ENCODE measurements at regions not wholly inside any gene's neighbourhood (a gene's known extent, or its start where the extent isn't known, plus 50 kb on each side); places are given as distances from the start of the nearest gene placed in this dataset.

DNA sequence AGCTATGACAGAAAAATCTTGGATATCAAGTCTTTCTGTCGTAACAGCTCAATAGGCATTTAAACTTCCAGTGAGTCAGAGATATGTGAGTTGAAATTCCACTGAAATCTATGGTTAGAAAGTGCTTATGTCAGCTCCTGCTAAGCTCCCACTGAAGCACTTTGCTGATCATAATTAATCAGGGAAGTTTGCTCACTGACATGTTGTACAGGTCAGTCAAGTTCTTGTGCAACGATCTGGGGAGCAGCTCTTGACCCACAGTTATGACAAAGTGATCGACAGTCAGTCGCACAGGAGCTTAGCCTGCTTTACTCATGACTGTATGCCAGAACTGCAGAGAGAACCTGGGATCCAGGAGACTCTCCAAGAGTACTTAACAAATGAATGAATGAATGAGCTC lies 453.5 kb downstream of the SOX2 start:
- H3K9ac ChIP-seq (replicated peaks; ENCODE audit: extremely low read depth, insufficient read depth, low read length), result no peak overlapping the region
- no peak overlapping the region for H3K4me3 ChIP-seq (replicated peaks in 1 of 3; ENCODE audit: insufficient read depth in 1 of 3, low read depth in 1 of 3, low read length in 3 of 3)
- no peaks in the 10 kb centered on the region for H4K20me1 ChIP-seq (replicated peaks; ENCODE audit: control insufficient read depth, extremely low read depth, insufficient read depth, low read length)
- POLR2A ChIA-PET, result no interaction called here
- H3K27ac ChIP-seq (ENCODE audit: insufficient read depth, low read depth, low read length), result no peak overlapping the region
- FAIRE-seq, result no peak
- DNase-seq (ENCODE audit: low read depth, low spot score), result no peak
- no TSS peak for BruUV-seq (replicated peaks)
- CTCF ChIA-PET, result no interaction called here
- no peak overlapping the region for H2AFZ ChIP-seq (ENCODE audit: low read depth, low read length)
- H3K27me3 ChIP-seq (ENCODE audit: control insufficient read depth in 2 of 2, insufficient read depth in 2 of 2, low read length in 2 of 2), result no peaks in the 10 kb centered on the region
- H3K4me1 ChIP-seq (ENCODE audit: control insufficient read depth, extremely low read depth, insufficient read depth, low read length), result no peaks in the 10 kb centered on the region
- H3K9me3 ChIP-seq (replicated peaks; ENCODE audit: control insufficient read depth, insufficient read depth, low read length), result no peaks in the 10 kb centered on the region
- no peak overlapping the region for H3K4me2 ChIP-seq (ENCODE audit: insufficient read depth, low read length)
- intact Hi-C loops (cut with micrococcal nuclease) (no loop called here), dilution Hi-C loops (cut with MboI; ENCODE audit: extremely low pct_ligation_motif_present, low sequenced_read_pairs) (no loop called here)
- no peak for TF ChIP-seq FOS (IDR thresholded peaks at IDR 0.05; ENCODE audit: borderline replicate concordance, insufficient read depth, low read length)
- TF ChIP-seq, protein P1, sequence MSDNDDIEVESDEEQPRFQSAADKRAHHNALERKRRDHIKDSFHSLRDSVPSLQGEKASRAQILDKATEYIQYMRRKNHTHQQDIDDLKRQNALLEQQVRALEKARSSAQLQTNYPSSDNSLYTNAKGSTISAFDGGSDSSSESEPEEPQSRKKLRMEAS (IDR thresholded peaks at IDR 0.05; ENCODE audit: insufficient read depth, insufficient read length), result no peak
- TF ChIP-seq, protein P2, sequence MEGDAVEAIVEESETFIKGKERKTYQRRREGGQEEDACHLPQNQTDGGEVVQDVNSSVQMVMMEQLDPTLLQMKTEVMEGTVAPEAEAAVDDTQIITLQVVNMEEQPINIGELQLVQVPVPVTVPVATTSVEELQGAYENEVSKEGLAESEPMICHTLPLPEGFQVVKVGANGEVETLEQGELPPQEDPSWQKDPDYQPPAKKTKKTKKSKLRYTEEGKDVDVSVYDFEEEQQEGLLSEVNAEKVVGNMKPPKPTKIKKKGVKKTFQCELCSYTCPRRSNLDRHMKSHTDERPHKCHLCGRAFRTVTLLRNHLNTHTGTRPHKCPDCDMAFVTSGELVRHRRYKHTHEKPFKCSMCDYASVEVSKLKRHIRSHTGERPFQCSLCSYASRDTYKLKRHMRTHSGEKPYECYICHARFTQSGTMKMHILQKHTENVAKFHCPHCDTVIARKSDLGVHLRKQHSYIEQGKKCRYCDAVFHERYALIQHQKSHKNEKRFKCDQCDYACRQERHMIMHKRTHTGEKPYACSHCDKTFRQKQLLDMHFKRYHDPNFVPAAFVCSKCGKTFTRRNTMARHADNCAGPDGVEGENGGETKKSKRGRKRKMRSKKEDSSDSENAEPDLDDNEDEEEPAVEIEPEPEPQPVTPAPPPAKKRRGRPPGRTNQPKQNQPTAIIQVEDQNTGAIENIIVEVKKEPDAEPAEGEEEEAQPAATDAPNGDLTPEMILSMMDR (IDR thresholded peaks at IDR 0.05; ENCODE audit: extremely low read depth in 1 of 2, insufficient read depth in 1 of 2, low read depth in 1 of 2, low read length in 2 of 2), result no peak
- no peak for TF ChIP-seq EZH2 (IDR thresholded peaks at IDR 0.05; ENCODE audit: borderline replicate concordance, low read depth, low read length, severe bottlenecking)
- TF ChIP-seq POLR2AphosphoS5 (IDR thresholded peaks at IDR 0.05; ENCODE audit: insufficient read depth, low read depth, low read length), result no peak
- TF ChIP-seq MYC (IDR thresholded peaks at IDR 0.05; ENCODE audit: low read depth, low read length), result no peak
- no peaks in the 10 kb centered on the region for H3K9me1 ChIP-seq (replicated peaks; ENCODE audit: control insufficient read depth, extremely low read depth, insufficient read depth, low read length)
- no peaks in the 10 kb centered on the region for H3K36me3 ChIP-seq (ENCODE audit: control insufficient read depth in 2 of 2, extremely low read depth in 1 of 2, insufficient read depth in 2 of 2, low read length in 2 of 2)
- no peaks in the 10 kb centered on the region for H3K79me2 ChIP-seq (ENCODE audit: control insufficient read depth, insufficient read depth, low read length)

DNA sequence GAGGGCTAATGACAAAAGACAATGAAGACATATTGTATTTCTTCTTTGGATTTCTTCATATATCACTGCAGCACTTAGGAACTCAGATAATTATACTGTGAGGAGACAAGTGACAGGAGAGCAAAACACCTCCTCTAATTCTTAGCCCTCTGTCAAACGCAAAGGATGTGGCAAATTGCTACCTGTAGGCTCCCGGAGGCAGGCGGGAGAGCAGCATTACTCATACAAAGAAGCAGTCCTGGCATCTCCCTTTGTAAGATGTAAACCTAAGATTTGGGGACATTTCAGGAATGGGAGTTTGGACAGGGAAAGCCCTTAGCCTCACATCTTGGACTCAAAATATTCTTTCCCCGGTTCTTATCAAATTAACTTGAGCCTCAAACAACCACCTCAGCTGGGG lies 460.8 kb downstream of the SOX2 start:
- CTCF ChIA-PET, result no interaction called here
- H3K9ac ChIP-seq (replicated peaks; ENCODE audit: extremely low read depth, insufficient read depth, low read length), result no peak overlapping the region
- no peak overlapping the region for H3K4me3 ChIP-seq (replicated peaks in 1 of 3; ENCODE audit: insufficient read depth in 1 of 3, low read depth in 1 of 3, low read length in 3 of 3)
- H3K9me1 ChIP-seq (replicated peaks; ENCODE audit: control insufficient read depth, extremely low read depth, insufficient read depth, low read length), result no peaks in the 10 kb centered on the region
- DNase-seq (ENCODE audit: low read depth, low spot score), result no peak
- no peak overlapping the region for H2AFZ ChIP-seq (ENCODE audit: low read depth, low read length)
- no TSS peak for BruUV-seq (replicated peaks)
- TF ChIP-seq FOS (IDR thresholded peaks at IDR 0.05; ENCODE audit: borderline replicate concordance, insufficient read depth, low read length), result no peak
- TF ChIP-seq, protein P2 (IDR thresholded peaks at IDR 0.05; ENCODE audit: extremely low read depth in 1 of 2, insufficient read depth in 1 of 2, low read depth in 1 of 2, low read length in 2 of 2), result no peak
- TF ChIP-seq, protein P1 (IDR thresholded peaks at IDR 0.05; ENCODE audit: insufficient read depth, insufficient read length), result no peak
- TF ChIP-seq GATA2 (IDR thresholded peaks at IDR 0.05; ENCODE audit: insufficient read depth, insufficient read length, low read depth, low read length), result no peak
- no peak for TF ChIP-seq MYC (IDR thresholded peaks at IDR 0.05; ENCODE audit: low read depth, low read length)
- no peak for TF ChIP-seq POLR2AphosphoS5 (IDR thresholded peaks at IDR 0.05; ENCODE audit: insufficient read depth, low read depth, low read length)
- TF ChIP-seq POLR2A (IDR thresholded peaks at IDR 0.05; ENCODE audit: low read depth, low read length), result no peak
- TF ChIP-seq JUN (IDR thresholded peaks at IDR 0.05; ENCODE audit: borderline replicate concordance, insufficient read depth, insufficient read length, low read depth), result no peak
- no peak for TF ChIP-seq EZH2 (IDR thresholded peaks at IDR 0.05; ENCODE audit: borderline replicate concordance, low read depth, low read length, severe bottlenecking)
- H3K4me2 ChIP-seq (ENCODE audit: insufficient read depth, low read length), result no peak overlapping the region
- no peaks in the 10 kb centered on the region for H3K9me3 ChIP-seq (replicated peaks; ENCODE audit: control insufficient read depth, insufficient read depth, low read length)
- H3K4me1 ChIP-seq (ENCODE audit: control insufficient read depth, extremely low read depth, insufficient read depth, low read length), result no peaks in the 10 kb centered on the region
- FAIRE-seq, result no peak
- no peaks in the 10 kb centered on the region for H3K36me3 ChIP-seq (ENCODE audit: control insufficient read depth in 2 of 2, extremely low read depth in 1 of 2, insufficient read depth in 2 of 2, low read length in 2 of 2)
- POLR2A ChIA-PET, result no interaction called here
- intact Hi-C loops (cut with micrococcal nuclease), result no loop called here
- H4K20me1 ChIP-seq (replicated peaks; ENCODE audit: control insufficient read depth, extremely low read depth, insufficient read depth, low read length), result no peaks in the 10 kb centered on the region
- H3K27ac ChIP-seq (ENCODE audit: insufficient read depth, low read depth, low read length), result no peak overlapping the region
- no peaks in the 10 kb centered on the region for H3K79me2 ChIP-seq (ENCODE audit: control insufficient read depth, insufficient read depth, low read length)
- H3K27me3 ChIP-seq (ENCODE audit: control insufficient read depth in 2 of 2, insufficient read depth in 2 of 2, low read length in 2 of 2), result no peaks in the 10 kb centered on the region
- dilution Hi-C loops (cut with MboI; ENCODE audit: extremely low pct_ligation_motif_present, low sequenced_read_pairs), result no loop called here
